HG03432 (cell line): ENCODE measurements at regions not wholly inside any gene's neighbourhood (a gene's known extent, or its start where the extent isn't known, plus 50 kb on each side); places are given as distances from the start of the nearest gene placed in this dataset.
"Not testable (repeated sequence)": the region's sequence is repeated elsewhere in the genome, so short reads cannot be mapped to it uniquely, and the experiment has no call there.

Experiments
- ATAC-seq: cut with Tn5 transposase; IDR thresholded peaks from one replicate; pipeline ENCODE4 v1.9.1; 2021; ENCODE audit warnings: mild to moderate bottlenecking, moderate library complexity; ENCODE audit not compliant: unreplicated experiment

DNA sequence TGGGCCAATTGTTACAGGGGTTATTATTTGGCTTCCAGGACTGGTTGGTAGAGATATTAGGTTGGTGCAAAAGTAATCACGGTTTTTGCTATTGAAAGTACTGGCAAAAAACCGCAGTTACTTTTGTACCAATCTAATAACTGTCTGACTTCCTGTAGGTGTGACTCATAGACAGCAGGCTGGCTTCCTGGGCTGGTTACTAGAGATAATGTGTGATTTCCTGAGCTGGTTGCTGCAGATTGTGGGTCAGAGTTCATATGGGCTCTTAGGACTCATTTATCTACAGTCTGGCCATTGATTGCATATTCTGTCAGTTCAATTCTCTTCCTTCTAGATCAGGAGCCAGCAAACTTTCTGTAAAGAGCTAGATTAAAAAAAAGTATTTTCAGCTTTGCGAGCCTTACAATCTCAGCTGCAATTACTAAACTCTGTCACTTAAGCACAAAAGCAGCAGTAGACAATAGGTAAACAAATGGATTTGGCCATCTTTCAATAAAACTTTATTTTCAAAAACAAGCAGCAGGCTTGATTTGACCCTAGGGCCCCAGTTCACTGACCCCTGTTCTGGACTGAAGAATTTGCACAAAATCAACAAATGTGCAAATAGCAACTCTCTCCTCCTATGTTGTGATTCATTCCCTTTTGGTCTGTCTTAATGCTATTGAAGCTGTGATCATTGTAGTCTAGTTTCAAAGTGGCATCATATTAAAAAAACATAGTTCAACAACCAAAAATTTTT, 50.8 kb upstream of the BOD1L1 start:
- ATAC-seq: no peak

DNA sequence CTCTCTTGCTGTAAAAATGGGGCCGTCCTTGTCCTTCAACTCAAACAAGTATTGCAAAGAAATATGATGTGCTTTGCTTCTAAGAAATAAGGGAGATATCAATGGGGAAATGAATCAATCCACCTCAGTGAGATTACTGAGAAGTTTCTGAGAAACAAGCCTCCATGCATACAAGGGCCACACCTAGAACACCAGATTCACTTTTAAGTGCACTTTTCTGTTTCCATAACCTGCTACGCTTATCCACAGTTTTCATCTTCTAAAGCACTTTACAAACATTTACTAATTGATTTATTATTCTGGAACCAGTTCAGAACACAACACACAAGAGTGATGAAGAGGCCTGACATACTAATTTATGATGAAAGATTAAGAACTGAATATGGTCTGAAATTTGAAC, 54.0 kb upstream of the BOD1L1 start:
- ATAC-seq: no peak

DNA sequence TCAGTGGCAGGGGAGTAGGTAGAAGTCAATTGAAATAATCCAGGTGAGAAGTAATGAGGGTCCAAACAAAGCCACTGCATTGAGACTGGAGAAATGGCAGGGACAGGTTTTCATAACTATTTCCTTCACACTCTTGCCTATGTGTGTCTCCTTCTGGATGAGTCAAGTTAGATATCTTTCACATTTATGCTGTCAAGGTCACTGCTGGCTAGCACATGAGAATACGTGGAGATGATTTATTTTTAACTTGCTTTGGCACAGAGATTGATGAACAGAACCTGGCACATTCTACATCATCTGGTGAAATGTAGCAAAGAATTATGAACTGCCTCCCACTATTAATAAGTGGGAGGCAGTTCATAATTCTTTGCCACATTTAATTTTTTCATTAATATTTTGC, 66.7 kb upstream of the BOD1L1 start:
- no peak for ATAC-seq

DNA sequence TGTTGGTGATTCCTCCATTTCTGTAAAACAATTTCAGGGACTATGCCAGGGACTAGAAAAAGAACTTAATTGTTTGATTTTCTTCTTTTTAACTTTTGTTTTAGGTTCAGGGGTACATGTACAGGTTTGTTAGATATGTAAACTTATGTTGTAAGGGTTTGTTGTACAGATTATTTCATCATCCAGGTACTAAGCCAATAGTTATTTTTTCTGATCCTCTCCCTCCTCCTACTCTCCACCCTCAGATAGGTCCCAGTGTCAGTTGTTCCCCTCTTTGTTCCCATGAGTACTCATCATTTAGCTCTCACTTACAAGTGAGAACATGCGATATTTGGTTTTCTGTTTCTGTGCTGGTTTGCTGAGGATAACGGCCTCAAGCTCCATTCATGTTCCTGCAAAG, 70.8 kb upstream of the BOD1L1 start:
- no peak for ATAC-seq

DNA sequence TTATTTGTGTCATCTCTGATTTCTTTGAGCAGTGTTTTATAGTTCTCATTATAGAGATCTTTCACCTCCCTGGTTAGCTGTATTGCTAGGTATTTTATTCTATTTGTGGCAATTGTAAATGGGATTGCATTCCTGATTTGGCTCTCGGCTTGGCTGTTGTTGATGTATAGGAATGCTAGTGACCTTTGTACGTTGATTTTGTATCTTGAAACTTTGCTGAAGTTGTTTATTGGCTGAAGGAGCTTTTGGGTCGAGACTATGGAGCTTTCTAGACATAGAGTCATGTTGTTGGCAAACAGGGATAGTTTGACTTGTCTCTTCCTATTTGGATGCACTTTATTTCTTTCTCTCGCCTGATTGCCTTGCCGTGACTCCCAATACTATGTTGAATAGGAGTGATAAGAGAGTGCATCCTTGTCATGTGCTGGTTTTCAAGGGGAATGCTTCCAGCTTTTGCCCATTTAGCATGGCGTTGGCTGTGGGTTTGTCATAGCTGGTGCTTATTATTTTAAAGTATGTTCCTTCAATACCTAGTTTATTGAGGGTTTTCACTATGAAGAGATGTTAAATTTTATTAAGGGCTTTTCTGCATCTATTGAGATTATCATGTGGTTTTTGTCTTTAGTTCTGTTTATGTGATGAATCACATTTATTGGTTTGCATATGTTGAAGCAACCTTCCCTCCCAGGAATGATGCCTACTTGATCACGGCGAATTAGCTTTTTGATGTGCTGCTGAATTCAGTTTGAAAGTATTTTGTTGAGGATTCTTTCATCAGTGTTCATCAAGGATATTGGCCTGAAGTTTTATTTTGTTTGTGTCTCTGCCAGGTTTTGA, 72.7 kb upstream of the BOD1L1 start:
- ATAC-seq: no peak

DNA sequence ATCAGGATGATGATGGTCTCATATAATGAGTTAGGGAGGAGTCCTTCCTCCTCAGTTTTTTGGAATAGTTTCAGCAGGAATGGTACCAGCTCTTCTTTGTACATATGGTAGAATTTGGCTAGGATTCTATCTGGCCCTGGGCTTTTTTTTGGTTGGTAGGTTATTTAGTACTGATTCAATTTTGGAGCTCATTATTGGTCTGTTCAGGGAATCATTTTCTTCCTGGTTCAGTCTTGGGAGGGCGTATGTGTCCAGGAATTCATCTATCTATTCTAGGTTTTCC, 73.3 kb upstream of the BOD1L1 start:
- not testable (repeated sequence) for ATAC-seq

DNA sequence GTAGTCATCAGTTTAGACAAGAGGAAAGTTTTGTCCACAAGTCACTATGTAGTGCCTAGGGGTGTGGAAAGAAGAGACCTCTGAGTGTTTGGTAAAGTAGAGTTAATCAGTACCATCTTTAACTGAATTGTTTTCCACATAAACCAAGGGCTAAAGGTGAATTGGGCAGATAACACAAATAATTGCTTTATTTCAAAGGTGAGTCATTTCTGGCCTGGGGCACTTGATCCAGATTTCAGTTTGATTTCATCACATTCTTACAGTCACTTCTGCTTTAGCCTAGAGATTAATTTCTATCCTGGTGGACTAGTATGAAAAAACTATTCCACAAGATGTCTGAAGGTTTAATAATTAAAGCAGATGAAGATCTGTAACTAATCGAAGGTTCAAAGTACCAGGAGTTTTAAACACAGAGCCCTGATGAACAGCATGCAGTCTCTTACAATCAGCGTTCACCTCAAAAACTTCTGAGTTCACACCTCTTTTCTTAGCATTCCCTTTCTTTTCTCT, 74.5 kb upstream of the BOD1L1 start:
- ATAC-seq: no peak

DNA sequence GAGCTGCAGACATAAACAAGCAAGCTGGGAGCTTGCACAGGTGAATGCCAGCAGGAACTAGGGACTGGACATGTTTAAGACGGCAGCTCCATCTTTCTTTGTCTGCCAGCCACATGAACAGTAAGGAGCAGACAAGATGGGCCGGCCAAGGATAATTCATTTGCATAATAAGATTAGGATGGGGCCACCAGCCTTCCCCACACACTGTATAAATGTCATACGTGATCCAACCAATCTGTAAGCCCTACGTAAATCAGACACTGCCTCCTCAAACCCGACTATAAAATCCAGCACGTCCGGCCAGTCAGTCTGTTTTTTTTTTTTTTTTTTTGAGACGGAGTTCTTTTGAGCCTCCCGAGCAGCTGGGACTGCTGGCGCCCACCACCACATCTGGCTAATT, 75.6 kb upstream of the BOD1L1 start:
- ATAC-seq: no peak

DNA sequence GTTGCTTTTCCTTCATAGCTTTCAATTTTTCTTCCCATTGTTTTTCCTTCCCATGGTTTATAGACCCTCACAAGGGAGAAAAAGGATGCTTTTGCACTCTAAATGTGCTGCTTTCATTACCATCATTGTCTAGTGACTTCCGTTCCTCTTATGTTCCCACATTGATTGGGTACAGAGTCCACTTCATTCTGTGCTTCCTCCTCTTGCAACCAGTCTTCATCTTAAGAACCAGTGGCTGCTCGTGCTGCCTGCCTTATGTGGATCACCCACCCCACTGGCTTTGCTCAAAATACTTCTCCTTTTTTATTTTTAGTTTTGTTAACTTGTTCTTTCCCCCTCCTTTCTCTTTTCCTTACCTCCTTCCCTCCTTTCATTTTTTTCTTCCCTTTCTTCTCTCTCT, 76.5 kb upstream of the BOD1L1 start:
- no peak for ATAC-seq

DNA sequence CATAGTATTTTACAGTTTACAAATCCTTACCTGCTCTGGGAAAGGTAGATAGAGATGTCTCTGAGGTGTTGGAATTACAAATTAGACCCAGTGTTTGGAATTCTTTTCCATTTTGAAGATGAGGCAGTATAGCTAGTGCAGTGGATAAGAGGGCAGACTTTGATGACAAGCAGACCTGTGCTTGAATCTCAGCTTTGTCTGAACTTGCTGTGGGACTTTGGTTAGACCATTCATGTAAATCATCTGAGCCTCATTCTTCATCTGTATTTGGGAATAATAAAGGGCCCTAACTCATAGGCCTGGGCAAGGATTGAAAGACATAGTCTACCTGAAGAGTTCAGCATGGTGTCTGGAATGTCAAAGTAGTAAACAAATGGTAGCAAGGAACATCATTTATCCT, 77.2 kb upstream of the BOD1L1 start:
- ATAC-seq: no peak

DNA sequence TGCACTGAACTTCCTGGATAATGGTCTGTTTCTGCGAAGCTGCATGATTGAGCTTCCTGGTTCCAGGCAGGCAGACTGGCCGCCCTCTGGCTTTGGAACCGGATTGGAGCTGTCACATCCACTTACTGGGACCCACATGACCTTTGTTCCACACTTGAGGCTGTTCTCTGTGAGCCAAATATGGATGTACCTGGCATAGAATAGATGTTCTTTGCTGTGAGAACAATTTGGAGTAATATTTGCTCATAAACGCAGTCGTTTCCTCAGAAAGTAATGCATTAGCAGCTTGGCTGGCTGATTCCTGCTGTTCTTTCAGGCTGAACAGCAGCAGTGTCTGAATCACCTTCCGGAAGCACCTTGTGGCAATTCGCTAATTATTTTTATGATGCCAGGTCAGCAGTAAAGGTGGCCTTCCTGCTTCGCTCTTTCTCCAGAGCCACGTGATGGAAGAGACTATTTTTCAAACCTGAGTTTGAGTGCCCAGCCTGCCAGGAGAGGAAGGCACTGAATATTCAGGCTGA, 78.1 kb upstream of the BOD1L1 start:
- no peak for ATAC-seq

DNA sequence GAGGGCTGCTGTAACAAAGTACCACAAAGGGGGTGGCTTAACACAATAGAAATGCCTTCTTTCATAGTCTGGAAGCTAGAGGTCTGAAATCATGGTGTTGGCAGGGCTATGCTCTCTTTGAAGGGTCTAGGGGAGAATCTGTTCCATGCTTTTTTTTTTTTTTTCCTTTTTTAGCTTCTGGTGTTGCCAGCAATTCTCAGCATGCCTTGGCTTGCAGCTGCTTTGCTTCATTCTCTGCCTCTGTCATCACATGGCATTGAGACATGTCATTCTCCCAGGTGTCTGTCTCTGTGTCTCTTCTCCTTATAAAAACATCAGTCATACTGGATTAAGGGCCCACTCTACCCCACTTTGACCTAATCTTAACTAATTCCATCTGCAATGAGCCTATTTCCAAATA, 78.6 kb upstream of the BOD1L1 start:
- no peak for ATAC-seq

DNA sequence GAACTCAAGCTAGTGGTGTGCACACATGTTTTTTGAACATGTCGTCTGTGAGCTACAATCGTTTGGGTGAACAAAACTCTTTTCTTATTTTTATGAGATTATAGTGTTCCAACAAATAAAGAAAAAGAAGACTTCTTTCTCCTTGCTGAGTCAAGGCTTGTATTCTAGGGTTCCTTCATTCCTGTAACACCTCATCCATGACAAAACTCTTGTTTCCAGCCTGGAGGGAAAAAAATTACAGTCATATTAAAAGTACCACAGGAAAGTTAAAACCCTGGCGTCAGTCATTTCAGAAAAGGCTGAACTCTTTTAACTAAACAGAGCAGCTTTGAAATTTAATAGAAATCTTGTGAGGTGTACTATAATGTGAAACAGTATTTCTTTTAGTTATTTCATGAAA, 79.2 kb upstream of the BOD1L1 start:
- ATAC-seq: no peak

DNA sequence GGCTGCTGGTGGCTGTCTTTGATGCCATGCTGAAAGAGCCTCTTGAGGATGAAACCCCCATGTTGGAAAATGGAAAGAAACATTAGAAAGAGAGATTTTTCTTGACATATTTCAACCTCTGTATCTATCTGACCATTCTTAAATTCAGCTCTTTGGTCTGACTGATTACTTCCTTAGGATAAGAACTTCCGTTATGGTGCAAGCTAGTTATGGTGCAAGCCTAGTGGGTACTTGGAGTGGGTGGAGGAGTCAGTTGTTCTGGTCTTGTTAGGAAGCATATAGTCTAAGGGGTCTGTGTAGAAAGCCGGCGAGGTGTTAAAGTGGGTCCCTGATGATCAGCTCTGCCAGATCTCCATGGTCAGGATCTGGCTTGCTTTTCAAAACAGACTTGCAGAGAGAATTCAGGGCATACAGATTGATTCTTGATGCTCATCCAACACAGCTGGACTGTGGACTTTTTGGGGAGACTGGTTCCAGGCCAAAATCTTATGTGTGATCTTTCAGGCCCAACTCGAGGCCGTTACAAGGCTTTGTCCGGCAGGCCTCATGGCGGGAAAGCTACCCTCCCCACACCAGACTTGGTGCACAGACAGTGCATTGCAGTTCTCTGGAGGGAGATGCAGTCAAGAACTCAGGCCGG, 82.8 kb upstream of the BOD1L1 start:
- ATAC-seq: no peak

DNA sequence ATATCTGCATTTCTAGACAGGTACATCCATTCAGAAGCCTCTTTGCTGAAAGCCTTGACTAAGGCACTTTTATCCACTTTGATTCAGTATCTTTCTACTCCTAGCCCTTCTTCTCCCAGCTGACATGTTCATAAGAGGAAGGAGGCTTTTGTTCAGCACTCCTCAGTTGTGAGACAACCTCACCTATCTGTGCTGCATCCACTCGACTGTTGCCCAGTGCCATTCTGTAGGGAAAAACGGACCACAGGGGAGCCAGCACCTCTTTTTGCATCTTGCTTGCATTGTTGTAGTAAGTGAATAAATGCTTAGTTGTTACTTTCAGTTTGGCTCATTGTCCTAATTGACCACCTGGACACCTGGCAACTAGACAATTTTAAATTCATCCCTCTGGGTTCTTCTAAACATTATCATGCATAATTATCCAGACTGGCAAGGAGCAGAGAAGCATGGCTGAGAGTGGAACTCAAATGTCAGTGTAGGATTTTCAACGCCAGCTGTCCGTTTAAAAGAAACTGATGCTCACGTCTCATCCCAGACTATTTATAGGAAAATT, 83.8 kb upstream of the BOD1L1 start:
- ATAC-seq: no peak

DNA sequence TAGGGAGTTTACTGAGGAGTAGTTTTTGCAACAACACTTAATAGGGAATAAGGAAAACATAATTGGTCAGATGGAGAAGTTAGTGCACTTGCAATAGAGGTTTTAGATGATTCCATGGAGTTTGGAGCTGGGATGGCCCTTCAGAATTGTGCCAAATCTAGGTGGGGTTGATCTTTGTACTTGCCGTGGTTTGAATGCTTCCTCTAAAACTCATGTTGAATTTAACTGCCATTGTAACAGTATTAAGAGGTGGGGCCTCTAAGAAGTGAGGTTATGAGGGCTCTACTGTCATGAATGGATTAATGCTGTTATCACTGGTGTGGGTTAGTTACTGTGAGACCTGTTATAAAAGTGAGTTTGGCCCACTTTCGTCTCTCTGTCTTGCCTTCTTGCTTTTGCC, 94.4 kb upstream of the BOD1L1 start:
- no peak for ATAC-seq

DNA sequence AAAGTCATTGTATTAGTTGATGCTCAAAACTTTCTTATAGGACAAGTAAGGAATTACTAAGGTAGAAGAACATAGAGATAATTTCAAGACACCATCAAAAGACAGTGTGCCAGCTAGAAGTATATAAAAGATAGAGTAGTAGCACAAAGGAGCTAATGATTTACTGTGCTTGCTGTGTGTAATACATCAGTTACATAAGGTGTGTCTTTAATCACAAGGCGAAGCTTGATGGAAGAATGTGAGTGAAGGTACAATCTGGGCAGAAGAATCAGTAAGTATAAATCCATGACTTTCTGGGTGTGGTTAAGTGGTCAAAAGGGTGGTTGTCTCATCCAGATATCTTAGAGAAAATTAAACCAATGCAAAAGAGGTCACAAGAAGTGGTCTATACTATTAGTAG, 95.1 kb upstream of the BOD1L1 start:
- no peak for ATAC-seq

DNA sequence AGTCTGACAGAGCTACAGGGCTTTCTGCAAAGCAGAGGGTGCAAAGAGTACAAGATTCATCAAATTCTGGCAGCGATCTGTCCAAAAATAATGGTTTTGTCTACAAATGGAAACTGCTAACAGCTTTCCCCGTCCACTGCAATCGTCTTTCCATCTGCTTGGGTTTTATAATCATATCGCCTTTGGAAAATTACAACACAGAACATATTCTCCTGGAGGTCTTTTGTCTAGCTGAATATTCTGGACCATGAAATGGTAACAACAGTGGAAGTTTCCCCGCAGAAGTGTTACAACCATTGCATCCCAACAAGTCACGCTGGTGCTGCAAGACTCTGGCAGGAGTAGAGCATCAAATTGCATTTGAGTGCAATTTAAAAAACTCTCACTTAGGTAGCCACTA, 101.2 kb upstream of the BOD1L1 start:
- no peak for ATAC-seq

DNA sequence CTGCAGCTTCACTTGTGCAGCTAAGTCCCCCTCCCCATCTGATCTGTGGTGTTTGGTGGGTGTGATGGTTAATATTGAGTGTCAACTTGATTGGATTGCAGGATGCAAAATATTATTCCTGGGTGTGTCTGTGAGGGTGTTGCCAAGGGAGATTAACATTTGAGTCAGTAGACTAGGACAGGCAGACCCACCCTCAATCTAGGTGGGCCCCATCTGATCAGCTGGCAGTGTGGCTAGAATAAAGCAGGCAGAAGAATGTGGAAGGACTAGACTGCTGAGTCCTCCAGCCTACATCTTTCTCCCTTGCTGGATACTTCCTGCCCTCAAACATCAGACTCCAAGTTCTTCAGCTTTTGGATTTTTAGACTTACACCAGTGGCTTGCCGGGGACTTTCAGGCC, 103.5 kb upstream of the BOD1L1 start:
- ATAC-seq: no peak

DNA sequence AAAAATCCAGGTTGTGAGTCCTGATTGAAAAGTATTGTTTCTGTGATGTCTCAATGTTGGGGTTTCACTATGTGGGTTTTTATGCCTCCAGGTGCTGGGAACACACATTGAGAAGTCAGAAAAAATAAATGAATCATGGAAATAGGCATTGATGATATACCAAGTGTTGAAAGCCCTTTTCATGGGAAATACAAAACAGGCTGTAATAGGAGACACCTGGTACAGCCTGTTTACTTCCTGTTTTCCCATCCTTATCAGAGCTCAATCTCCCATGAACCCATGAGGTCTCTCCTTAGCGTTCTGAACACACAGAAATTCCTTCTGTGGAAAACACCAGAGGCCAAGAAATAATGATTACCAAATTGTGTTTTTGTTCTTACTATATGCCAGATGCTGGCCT, 106.3 kb upstream of the BOD1L1 start:
- ATAC-seq: no peak

DNA sequence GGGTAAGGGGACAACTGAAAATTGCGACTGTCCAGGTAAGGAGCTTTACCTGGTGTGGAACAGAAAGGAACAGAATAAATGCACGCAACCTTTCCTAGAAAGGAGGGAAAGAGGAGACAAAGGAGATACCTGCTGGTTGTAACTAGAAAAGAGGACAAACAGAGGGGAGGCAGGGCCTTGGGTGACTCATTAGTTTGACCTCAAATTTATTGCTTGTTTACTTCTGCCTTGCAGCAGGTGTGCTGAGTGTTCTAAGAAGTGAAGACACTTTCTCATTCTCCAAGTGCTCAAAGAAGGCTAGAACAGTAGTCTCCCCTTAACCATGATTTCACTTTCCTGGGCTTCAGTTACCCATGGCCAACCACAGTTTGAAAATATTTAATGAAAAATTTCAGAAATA, 123.1 kb upstream of the BOD1L1 start:
- no peak for ATAC-seq

DNA sequence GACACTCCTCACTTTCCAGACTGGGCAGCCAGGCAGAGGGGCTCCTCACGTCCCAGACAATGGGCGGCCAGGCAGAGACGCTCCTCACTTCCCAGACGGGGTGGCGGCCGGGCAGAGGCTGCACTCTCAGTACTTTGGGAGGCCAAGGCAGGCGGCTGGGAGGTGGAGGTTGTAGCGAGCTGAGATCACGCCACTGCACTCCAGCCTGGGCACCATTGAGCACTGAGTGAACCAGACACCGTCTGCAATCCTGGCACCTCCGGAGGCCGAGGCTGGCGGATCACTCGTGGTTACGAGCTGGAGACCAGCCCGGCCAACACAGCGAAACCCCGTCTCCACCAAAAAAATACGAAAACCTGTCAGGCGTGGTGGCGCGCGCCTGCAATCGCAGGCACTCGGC, 134.1 kb upstream of the BOD1L1 start:
- ATAC-seq: not testable (repeated sequence)
